ENCODE measurements at regions not wholly inside any gene's neighbourhood (a gene's known extent, or its start where the extent isn't known, plus 50 kb on each side); places are given as distances from the start of the nearest gene placed in this dataset.
A peak's percentile ranks its signal among the peaks of the same experiment; 100 is the strongest.

DNA sequence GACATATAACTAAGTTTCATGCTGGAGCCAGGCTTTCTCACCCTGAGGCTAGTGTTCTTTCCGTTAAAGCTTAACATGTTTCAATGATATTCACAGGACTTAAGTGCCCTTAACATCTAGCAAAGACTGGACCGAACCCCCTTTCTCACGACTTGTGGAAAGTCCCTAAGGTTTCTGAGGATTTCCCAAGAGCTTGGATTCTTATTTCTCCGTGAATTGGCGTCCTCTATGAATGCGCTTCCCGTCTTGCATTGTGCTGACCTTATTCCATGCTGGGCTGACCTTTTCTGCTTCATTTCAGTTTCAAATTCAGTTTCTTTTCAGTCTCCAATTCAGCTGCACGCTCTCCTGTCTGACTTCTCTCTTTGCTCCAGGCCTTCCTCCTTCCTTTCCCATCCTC, 206.4 kb downstream of the HS3ST3A1 start:
- no peak overlapping the region for H2BK120ac ChIP-seq (replicated peaks; ENCODE audit: low read depth, low read length)
- H3K23me2 ChIP-seq (ENCODE audit: low read depth, low read length) = no peaks in the 10 kb centered on the region
- no peak overlapping the region for H3K27ac ChIP-seq (ENCODE audit: low read depth, low read length)
- H4K5ac ChIP-seq (ENCODE audit: insufficient read length, low read depth, low read length) = no peak overlapping the region
- POLR2A ChIA-PET (ENCODE audit: partially characterized antibody) = no interaction called here
- DNase-seq (ENCODE audit: low read depth in 1 of 2, low spot score in 2 of 2) = no peak
- H3K23ac ChIP-seq (ENCODE audit: insufficient read length) = no peak overlapping the region
- no peak overlapping the region for H4K91ac ChIP-seq (replicated peaks; ENCODE audit: insufficient read length, low read length)
- no peak overlapping the region for H4K8ac ChIP-seq (ENCODE audit: extremely low read depth, insufficient read depth, low read length)
- no peaks in the 10 kb centered on the region for H3K36me3 ChIP-seq (ENCODE audit: control insufficient read depth in 2 of 4, insufficient read depth in 4 of 4, low read length in 3 of 4)
- CTCF ChIA-PET (ENCODE audit: partially characterized antibody) = no interaction called here
- H3K9ac ChIP-seq (replicated peaks in 1 of 4; ENCODE audit: extremely low read depth in 1 of 4, low read depth in 3 of 4, low read length in 3 of 4) = no peak overlapping the region
- no peak overlapping the region for H3K4ac ChIP-seq (replicated peaks; ENCODE audit: insufficient read length, low read depth, low read length)
- no peak overlapping the region for H2BK15ac ChIP-seq (ENCODE audit: low read length)
- H2AFZ ChIP-seq (ENCODE audit: low read length) = 0 out of 2 replicates have a peak overlapping the region, but pooled peaks have one; percentile 19
- H3K4me2 ChIP-seq (ENCODE audit: insufficient read depth in 1 of 2, low read depth in 2 of 2, low read length in 2 of 2) = no peak overlapping the region
- FAIRE-seq = no peak
- WGBS, 2 experiments (ENCODE audit: extremely low coverage in 1 of 2, insufficient coverage in 1 of 2, insufficient read length in 1 of 2, insufficient replicate concordance in 2 of 2, low coverage in 1 of 2, low lambda C conversion rate in 2 of 2, missing lambda C conversion rate in 1 of 2) = 88% methylated on average over 8 of the region's 8 CpGs; no CpG with 5 or more reads in 1 of the 2 experiments
- H3K18ac ChIP-seq (ENCODE audit: extremely low read depth, low read length) = no peak overlapping the region
- H3K56ac ChIP-seq (replicated peaks; ENCODE audit: insufficient read length, low read depth, low read length) = no peak overlapping the region
- H3K79me1 ChIP-seq (ENCODE audit: low read depth, low read length) = no peaks in the 10 kb centered on the region
- no peaks in the 10 kb centered on the region for H4K20me1 ChIP-seq (replicated peaks in 1 of 2; ENCODE audit: control insufficient read depth in 1 of 2, insufficient read depth in 2 of 2, low read length in 2 of 2)
- H3K27me3 ChIP-seq (replicated peaks in 1 of 4; ENCODE audit: control insufficient read depth in 3 of 4, extremely low read depth in 1 of 4, insufficient read depth in 3 of 4, low read length in 3 of 4) = no peaks in the 10 kb centered on the region
- H3K4me3 ChIP-seq (ENCODE audit: extremely low read depth in 1 of 4, insufficient read depth in 2 of 4, low read depth in 3 of 4, low read length in 4 of 4) = no peak overlapping the region
- no peak overlapping the region for H2BK5ac ChIP-seq (ENCODE audit: low read depth, low read length)
- no peak overlapping the region for H3K14ac ChIP-seq (ENCODE audit: insufficient read length)
- TF ChIP-seq RXRA (IDR thresholded peaks at IDR 0.05; ENCODE audit: insufficient read depth, low read depth, low read length) (no peak), MAFK (IDR thresholded peaks at IDR 0.05; ENCODE audit: low read depth, low read length) (no peak), KDM1A (IDR thresholded peaks at IDR 0.05; ENCODE audit: borderline replicate concordance, low read length) (no peak), SIX5 (IDR thresholded peaks at IDR 0.05; ENCODE audit: low read depth, low read length) (no peak), EZH2 (IDR thresholded peaks at IDR 0.05; ENCODE audit: low read depth, low read length, severe bottlenecking) (no peak), RNF2 (IDR thresholded peaks at IDR 0.05; ENCODE audit: borderline replicate concordance, low read depth, low read length, missing control alignments, poor library complexity, severe bottlenecking) (no peak)
- TF ChIP-seq, protein P1, sequence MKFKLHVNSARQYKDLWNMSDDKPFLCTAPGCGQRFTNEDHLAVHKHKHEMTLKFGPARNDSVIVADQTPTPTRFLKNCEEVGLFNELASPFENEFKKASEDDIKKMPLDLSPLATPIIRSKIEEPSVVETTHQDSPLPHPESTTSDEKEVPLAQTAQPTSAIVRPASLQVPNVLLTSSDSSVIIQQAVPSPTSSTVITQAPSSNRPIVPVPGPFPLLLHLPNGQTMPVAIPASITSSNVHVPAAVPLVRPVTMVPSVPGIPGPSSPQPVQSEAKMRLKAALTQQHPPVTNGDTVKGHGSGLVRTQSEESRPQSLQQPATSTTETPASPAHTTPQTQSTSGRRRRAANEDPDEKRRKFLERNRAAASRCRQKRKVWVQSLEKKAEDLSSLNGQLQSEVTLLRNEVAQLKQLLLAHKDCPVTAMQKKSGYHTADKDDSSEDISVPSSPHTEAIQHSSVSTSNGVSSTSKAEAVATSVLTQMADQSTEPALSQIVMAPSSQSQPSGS (IDR thresholded peaks at IDR 0.05; ENCODE audit: low read length) = no peak
- no peak overlapping the region for H2BK12ac ChIP-seq (ENCODE audit: low read depth, low read length)
- H3K79me2 ChIP-seq (ENCODE audit: control insufficient read depth in 1 of 2, insufficient read depth in 2 of 2, low read length in 2 of 2) = no peaks in the 10 kb centered on the region
- H2BK20ac ChIP-seq (ENCODE audit: low read length) = no peak overlapping the region
- no peak overlapping the region for H2AK5ac ChIP-seq (ENCODE audit: low read depth, low read length)
- no peaks in the 10 kb centered on the region for H3K9me3 ChIP-seq (ENCODE audit: insufficient read depth in 2 of 2, low read depth in 1 of 2, low read length in 1 of 2)
- no peaks in the 10 kb centered on the region; a peak in 1 of 7 replicates for H3K4me1 ChIP-seq (replicated peaks in 1 of 4; ENCODE audit: control insufficient read depth in 3 of 4, insufficient read depth in 4 of 4, low read length in 3 of 4)
